DND-41 (cell line): ENCODE measurements at regions not wholly inside any gene's neighbourhood (a gene's known extent, or its start where the extent isn't known, plus 50 kb on each side); places are given as distances from the start of the nearest gene placed in this dataset.

Experiments used
- ATAC-seq: fragments of 200-7000 bp; cut with Tn5 transposase; 3 replicates; pipeline ENCODE4 v1.9.1; 2021; ENCODE audit warnings: low read depth; ENCODE audit not compliant: insufficient read depth
- DNase-seq: peaks from one replicate; pipeline ENCODE4 v3.0.0-alpha.2; 2020
- H2AFZ ChIP-seq: 2 replicates; pipeline ENCODE4 v1.6.0; 2012; ENCODE audit warnings: low read depth, low read length
- H3K27ac ChIP-seq: 2 replicates; pipeline ENCODE4 v1.5.1; 2012; ENCODE audit warnings: low read length, inconsistent platforms
- H3K27me3 ChIP-seq: fragments of 200-600 bp; sonication (generic); 2 replicates; pipeline ENCODE4 v1.6.0; 2012; ENCODE audit warnings: low read length, mild to moderate bottlenecking, inconsistent platforms; ENCODE audit not compliant: insufficient read depth, poor library complexity
- H3K36me3 ChIP-seq: 2 replicates; pipeline ENCODE4 v1.5.1; 2012; ENCODE audit warnings: low read length, inconsistent platforms; ENCODE audit not compliant: insufficient read depth
- H3K4me1 ChIP-seq: 2 replicates; pipeline ENCODE4 v1.5.1; 2012; ENCODE audit warnings: mild to moderate bottlenecking, low read length; ENCODE audit not compliant: insufficient read depth
- H3K4me2 ChIP-seq: 2 replicates; pipeline ENCODE4 v1.6.0; 2012; ENCODE audit warnings: mild to moderate bottlenecking, moderate library complexity, low read length, inconsistent platforms; ENCODE audit not compliant: insufficient read depth
- H3K4me3 ChIP-seq, 2 experiments: fragments of 200-600 bp in 1 of 2; shearing (Covaris generic) in 1 of 2; 2 replicates each; pipeline ENCODE4 v1.5.1; 2012 to 2016; ENCODE audit warnings: inconsistent platforms in 2 of 2, low read length in 2 of 2, mild to moderate bottlenecking in 2 of 2, low read depth in 1 of 2, moderate library complexity in 1 of 2
- H3K79me2 ChIP-seq: 2 replicates; pipeline ENCODE4 v1.6.0; 2012; ENCODE audit warnings: low read length, inconsistent platforms; ENCODE audit not compliant: insufficient read depth
- H3K9ac ChIP-seq: 2 replicates; pipeline ENCODE4 v1.6.0; 2012; ENCODE audit warnings: low read depth, mild to moderate bottlenecking, inconsistent platforms, low read length, moderate library complexity
- H3K9me3 ChIP-seq: 2 replicates; pipeline ENCODE4 v1.5.1; 2012; ENCODE audit warnings: low read length, moderate library complexity, mild to moderate bottlenecking, inconsistent platforms; ENCODE audit not compliant: insufficient read depth, severe bottlenecking
- H4K20me1 ChIP-seq: 2 replicates; pipeline ENCODE4 v1.6.0; 2012; ENCODE audit warnings: low read length; ENCODE audit not compliant: insufficient read depth
- CTCF ChIP-seq: IDR thresholded peaks from 2 replicates; pipeline ENCODE4 v1.5.1; 2012; ENCODE audit warnings: borderline replicate concordance, low read length, moderate library complexity, mild to moderate bottlenecking; ENCODE audit not compliant: poor library complexity, severe bottlenecking; ENCODE audit errors: extremely low read depth
- EZH2 ChIP-seq: IDR thresholded peaks from 3 replicates; pipeline ENCODE4 v1.6.1; 2012; ENCODE audit warnings: borderline replicate concordance, low read depth, mild to moderate bottlenecking, moderate library complexity, low read length, inconsistent platforms; ENCODE audit not compliant: severe bottlenecking

GRCh38 chr12:126383506-126383905, 1318.3 kb downstream of the AACS start:
- ATAC-seq (no peak), DNase-seq (no peak)
- Histone ChIP-seq H3K4me2 (no peak overlapping the region), H4K20me1 (no peaks in the 10 kb centered on the region), H3K4me3 (no peak overlapping the region), H3K9me3 (no peaks in the 10 kb centered on the region), H3K27ac (no peak overlapping the region), H3K9ac (no peak overlapping the region), H3K4me1 (no peaks in the 10 kb centered on the region), H3K79me2 (no peaks in the 10 kb centered on the region), H3K27me3 (no peaks in the 10 kb centered on the region), H2AFZ (no peak overlapping the region), H3K36me3 (no peaks in the 10 kb centered on the region)
- TF ChIP-seq EZH2 = no peak
- no peak for TF ChIP-seq CTCF

- no peaks in the 10 kb centered on the region for H3K36me3 ChIP-seq
- ATAC-seq (no peak), DNase-seq (no peak)
- no peak overlapping the region for H3K9ac ChIP-seq
- no peaks in the 10 kb centered on the region for H3K9me3 ChIP-seq
- H3K4me1 ChIP-seq = no peaks in the 10 kb centered on the region
- no peaks in the 10 kb centered on the region for H4K20me1 ChIP-seq
- no peaks in the 10 kb centered on the region for H3K27me3 ChIP-seq
- no peak overlapping the region for H3K4me2 ChIP-seq
- H3K79me2 ChIP-seq = no peaks in the 10 kb centered on the region
- TF ChIP-seq CTCF (no peak), EZH2 (no peak)
- no peak overlapping the region for H3K27ac ChIP-seq
- no peak overlapping the region for H3K4me3 ChIP-seq
- no peak overlapping the region for H2AFZ ChIP-seq
These were observed 1318.9 kb downstream of the AACS start for GRCh38 chr12:126384026-126384564.

- no peak for ATAC-seq
- H3K79me2 ChIP-seq = no peaks in the 10 kb centered on the region
- H3K4me1 ChIP-seq = no peaks in the 10 kb centered on the region
These were observed 1320.5 kb downstream of the AACS start for GRCh38 chr12:126385785-126386184.

More at GRCh38 chr12:126385785-126386184, 1320.5 kb downstream of the AACS start:
- Histone ChIP-seq H3K9me3 (no peaks in the 10 kb centered on the region), H4K20me1 (no peaks in the 10 kb centered on the region), H3K9ac (no peak overlapping the region), H3K4me3 (no peak overlapping the region), H3K27ac (no peak overlapping the region), H2AFZ (no peak overlapping the region), H3K4me2 (no peak overlapping the region), H3K36me3 (no peaks in the 10 kb centered on the region), H3K27me3 (no peaks in the 10 kb centered on the region)
- TF ChIP-seq CTCF (no peak), EZH2 (no peak)
- no peak for DNase-seq
